ENCODE measurements at regions not wholly inside any gene's neighbourhood (a gene's known extent, or its start where the extent isn't known, plus 50 kb on each side); places are given as distances from the start of the nearest gene placed in this dataset.
A peak's percentile ranks its signal among the peaks of the same experiment; 100 is the strongest.
"Not testable (repeated sequence)": the region's sequence is repeated elsewhere in the genome, so short reads cannot be mapped to it uniquely, and the experiment has no call there.

- no peak for DNase-seq
These were observed 522.4 kb upstream of the NAALADL2 start for GRCh38 chr3:174336784-174337183.

- DNase-seq, result no peak
These were observed 521.9 kb upstream of the NAALADL2 start for GRCh38 chr3:174337227-174337626.

DNA sequence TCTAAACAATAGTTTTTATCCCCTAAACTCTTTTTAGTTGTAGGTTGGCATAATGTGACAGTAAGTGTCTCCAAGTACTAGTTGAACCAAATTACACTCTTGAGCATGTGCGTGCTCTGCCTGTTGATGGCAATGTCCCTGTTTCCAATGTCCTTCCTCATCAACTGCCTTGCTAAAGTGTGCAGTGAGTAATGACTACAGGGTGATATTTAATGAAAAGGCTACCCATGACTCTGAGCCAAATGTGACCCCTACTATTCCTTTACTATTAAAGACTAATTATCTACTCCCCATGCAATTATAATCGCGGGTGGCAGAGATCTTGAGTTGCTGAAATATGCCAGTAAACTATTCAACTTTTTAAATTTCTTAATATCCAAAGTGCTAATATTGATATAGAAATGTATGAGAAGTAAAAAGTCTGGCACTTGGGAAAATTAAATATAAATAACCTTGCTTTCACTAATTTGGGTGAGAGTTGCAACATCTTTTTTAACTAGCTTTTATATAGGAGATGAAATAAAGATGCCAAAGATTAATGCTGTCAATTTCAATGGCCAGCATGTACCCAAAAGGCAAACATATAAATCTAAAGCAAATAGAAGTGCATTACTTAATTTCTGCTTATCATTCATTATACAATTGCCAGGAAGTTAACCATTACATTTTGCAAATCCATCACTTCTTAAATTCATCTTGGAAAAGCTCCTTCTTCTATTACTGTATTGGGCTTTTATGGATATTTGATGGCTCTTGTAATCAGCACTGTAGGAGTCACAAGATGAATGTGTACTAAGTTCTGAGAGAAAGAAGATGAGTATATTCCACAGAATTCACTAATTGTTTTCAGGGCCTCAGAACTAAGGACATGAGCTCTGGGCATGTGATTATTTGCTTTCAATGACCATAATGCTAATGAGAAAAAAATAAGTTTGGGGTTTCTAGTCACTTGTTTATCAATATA is 518.2 kb upstream of the NAALADL2 start:
- no peak for DNase-seq

DNA sequence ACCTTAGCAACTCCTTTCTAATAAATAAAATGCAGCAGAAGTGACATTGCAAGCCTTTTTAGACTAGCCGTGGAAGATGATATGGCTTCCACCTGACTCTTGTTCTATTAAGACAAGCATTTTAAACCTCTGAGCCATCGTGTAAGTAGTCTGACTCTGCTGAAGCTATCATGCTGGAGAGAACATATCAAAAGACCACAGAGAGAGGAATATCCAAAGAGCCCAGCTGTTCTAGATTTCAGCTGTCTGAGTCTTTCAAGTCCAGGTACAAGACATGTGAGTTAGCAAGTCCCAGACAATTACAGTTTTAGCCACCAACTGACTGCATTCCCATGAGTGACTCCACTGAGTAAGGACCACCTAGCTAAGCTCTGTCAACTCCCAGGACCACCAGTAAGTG is 517.0 kb upstream of the NAALADL2 start:
- DNase-seq, result no peak

GRCh38 chr3:174342941-174343501 is 516.1 kb upstream of the NAALADL2 start:
- no peak for DNase-seq

DNA sequence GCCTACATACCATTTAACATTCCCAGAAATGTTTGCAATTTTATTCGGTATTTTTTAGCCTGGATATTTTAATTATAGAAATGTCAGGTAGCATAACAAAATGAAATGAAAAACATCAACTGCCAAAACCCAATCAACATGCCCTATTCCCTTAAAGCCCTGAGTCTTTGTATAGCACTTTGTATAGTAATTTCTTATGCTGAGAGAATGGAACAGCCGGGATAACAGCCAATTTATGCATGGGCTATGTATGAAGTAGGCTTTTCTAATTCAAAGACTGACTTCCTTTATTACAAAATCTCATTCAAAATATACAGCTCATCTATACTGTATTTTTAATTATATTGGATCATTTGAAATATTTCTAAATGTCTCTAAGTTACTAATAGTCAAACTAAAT is 513.0 kb upstream of the NAALADL2 start:
- DNase-seq, result no peak

DNA sequence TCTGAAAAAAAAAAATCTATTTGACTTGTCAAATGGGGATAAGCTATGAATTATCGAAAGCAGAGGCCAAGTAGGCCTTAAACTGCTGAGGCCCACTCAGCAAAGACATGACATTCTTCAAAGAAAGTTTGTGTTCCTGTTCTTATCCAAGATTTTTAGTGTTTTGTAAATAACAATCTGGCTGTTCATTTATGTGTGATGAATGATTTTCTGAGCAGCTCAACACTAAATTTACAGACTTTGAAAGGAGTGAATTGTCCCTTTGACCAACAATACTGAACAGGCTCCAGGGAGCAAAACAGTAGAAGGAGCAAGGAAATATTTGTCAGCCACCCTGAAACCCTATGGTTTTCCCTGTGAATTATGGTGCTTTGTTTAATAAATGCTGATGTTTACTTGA is 512.6 kb upstream of the NAALADL2 start:
- no peak for DNase-seq

DNA sequence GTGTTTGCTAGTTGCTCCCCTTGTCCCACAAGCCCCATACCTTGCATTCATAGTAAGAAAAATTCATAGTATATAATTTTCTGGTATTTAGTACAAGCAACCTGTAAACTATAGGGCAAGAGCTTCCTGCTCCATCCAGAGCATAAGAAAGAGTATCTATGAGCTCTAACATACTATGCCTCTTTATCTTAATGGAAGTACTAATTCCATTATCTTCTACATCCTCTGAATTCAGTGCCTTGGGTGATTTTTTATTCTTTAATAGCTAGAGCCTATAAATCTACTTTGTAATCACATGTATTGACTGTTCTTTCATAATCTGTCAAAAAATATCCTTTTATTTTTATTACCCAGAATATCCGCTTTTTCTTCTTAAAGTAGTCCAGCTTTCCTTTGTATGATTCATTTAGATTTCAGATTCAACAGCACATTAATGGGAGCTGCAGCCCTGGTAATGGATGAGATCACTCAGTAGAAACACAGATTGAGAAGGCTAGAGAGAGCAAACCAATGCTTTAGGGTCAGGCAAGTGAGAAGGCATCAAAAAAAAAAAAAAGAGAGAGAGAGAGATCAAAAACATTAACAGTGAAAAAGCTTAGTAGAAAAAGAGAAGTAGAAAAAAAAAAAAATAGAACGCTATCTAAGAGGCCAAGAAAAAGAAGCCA is 511.5 kb upstream of the NAALADL2 start:
- DNase-seq, result no peak

DNA sequence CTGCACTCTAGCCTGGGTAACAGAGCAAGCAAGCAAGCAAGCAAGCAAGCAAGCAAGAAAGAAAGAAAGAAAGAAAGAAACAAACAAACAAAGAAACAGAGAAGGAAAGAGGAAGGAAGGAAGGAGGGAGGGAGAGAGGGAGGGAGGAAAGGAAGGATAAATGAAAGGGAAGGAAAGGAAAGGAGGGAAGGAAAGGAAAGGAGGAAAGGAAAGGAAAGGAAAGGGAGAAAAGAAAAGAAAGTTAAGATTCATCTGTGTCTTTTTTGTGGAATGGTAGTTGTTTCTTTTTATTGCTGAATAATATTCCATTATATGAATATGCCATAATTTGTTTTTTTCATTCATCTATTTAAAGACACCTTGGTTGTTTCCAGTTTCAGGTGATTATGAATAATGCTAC is 506.9 kb upstream of the NAALADL2 start:
- no peak for DNase-seq

- no peak for DNase-seq
These were observed 503.6 kb upstream of the NAALADL2 start for GRCh38 chr3:174355505-174355904.

- no peak for DNase-seq
These were observed 502.5 kb upstream of the NAALADL2 start for GRCh38 chr3:174356596-174356995.

DNA sequence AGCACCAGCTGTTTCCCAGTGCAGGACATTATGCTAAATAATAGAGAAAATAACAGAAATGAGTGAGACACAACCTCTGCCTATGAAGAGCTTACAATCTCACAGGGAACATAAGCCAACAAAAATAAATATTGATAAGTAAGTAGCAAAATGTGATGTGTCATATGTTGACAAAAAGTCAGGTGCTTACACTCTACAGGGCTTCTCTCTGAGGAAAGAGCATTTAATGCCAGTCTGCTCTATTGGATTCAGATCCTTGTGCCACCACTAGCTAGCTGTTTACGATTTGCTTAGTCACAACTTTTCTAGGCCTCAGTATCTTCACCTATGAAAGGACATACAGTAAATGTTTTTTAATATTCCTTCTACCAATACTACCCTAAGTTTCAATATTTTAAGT is 500.9 kb upstream of the NAALADL2 start:
- no peak for DNase-seq

DNA sequence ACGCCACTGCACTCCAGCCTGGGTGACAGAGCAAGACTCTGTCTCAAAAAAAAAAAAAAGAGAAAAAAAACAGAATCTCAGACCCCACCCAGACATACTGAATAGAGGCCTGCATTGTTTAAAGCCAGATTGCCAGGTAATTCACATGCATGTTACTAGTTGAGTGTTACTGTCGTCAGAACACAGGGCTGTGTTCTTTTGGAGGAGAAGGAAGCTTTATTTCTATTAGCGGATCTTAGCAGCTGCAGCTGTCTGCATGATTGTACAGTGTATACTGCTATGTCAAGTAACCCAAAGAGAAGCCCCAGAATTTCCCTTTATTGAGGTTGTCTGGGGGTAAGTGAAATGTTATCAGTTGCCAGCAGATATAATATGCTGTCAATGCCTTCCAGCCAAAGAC is 496.6 kb upstream of the NAALADL2 start:
- no peak for DNase-seq

DNA sequence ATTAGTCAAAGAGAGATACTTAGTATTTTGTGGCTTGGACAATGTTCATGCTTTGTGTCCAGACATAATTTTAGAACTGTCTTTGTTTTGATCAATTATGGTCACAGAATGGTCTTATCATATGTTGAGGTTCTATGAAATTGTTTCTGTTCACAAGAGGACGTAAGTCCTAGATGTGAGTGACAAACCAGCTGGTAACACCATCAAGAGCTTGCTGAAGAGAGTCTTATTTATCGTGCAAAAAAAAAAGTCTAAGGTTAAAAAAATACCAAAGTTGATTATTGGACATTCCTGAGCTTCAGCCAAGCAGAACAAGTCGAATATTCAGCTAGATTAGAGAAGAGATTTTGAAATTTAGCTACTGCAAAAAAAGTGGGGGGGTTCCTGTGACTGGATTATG is 495.9 kb upstream of the NAALADL2 start:
- DNase-seq, result no peak

DNA sequence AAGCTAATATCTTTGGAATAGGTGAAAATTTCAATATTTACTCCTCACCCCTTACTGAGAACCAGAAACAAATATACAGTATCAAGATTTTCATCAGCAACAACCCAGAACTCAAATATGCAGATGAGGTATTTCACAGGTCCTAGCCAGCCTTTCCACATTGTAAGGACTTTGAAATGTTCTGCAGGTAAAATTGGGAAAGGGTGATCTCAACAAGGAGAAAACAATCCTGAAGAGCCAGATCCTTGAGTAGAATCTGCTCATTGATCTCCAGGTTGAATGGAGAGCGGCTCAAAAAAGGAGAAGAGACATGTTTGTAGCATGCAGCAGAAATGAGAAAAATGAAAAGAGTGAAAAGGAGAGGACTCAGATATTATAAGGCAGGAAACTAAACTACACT is 493.3 kb upstream of the NAALADL2 start:
- no peak for DNase-seq

DNA sequence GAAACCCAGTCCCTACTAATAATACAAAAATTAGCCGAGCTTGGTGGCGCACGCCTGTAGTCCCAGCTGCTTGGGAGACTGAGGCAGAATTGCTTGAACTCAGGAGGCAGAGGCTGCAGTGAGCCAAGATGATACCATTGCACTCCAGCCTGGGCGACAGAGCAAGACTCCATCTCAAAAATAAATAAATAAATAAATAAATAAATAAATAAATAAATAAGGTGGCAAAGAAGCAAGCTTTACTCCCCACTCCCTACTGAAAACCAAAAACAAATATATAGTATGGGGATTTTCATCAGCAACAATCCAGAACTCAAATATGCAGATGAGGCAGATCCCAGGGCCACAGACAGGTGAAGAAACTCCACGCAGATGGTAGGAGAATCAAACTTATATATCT is 492.2 kb upstream of the NAALADL2 start:
- DNase-seq, result not testable (repeated sequence)

- no peak for DNase-seq
These were observed 482.8 kb upstream of the NAALADL2 start for GRCh38 chr3:174376346-174376745.

GRCh38 chr3:174377096-174377495 is 482.0 kb upstream of the NAALADL2 start:
- DNase-seq, result no peak

- DNase-seq, result no peak
These were observed 481.4 kb upstream of the NAALADL2 start for GRCh38 chr3:174377684-174378083.

DNA sequence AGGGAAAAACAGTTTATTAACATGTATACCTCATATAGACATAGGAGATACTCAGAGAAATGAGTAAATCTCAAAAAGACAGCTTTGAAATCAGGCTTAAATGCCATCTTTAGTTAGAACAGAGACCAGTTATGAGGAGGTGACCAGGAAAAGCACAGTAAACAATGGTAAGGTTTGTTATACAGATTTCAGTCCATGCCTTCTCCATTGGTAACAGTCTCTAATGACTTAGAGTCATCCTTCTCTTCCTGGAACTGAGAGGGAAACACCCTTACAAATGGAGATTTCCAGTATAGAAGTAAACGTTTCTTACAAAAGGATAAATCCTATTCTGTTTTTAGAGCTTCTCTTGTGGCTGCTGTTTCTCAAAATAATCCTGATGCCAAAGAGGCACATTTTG is 476.3 kb upstream of the NAALADL2 start:
- DNase-seq, result no peak

DNA sequence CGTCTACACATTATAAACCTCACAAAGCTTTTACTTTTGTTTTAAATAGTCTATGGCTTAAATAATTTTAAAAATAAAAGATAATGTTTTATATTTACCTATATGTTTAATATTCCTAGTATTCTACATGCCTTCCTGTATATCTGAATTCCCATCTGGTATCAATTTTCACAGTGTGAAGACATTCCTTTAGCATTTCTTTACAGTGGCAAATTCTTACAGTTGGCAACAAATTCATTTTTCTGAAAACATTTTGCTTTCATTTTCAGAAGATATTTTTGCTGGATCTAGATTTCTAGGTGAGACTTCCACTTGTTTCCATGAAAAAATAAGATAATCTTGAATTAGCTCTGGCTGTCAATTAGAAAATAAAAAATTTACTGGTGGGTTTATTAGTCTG is 471.4 kb upstream of the NAALADL2 start:
- no peak for DNase-seq

DNA sequence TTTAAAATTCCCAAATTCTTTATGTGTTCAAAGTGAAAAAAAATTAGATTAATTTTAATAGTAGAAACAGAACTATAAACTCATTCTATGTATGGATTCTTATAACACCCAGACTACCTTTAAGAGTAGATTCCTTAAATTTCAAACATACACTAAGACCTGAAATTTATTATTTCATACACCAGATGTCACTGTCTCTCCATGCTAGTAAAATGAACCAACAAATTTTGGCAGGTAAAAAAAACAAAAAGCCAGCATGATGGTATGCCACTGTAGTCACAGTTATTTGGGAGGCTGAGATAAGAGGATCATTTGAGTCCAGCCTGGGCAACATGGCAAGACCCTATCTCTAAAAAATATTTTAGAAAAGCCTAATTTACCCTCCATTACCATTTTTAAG is 461.3 kb upstream of the NAALADL2 start:
- DNase-seq, result peak; percentile 9

DNA sequence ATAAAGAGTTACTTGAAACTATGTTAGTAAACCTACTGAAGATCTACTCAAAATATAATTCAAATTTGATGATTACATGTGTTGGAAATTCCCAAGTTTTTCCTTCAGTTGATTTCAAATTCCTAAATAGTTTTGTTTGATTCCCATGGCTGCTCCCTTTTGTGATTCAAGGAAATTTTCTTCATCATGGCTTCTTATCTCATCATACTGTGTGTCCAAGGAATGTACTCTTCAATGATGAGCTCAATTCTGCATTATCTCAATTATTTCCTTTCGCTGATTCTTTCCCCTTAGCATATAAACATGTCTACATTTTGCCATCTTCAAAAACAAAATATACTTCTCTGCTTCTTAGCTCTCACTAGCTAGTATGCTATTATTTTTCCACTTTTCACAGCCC is 460.4 kb upstream of the NAALADL2 start:
- no peak for DNase-seq

DNA sequence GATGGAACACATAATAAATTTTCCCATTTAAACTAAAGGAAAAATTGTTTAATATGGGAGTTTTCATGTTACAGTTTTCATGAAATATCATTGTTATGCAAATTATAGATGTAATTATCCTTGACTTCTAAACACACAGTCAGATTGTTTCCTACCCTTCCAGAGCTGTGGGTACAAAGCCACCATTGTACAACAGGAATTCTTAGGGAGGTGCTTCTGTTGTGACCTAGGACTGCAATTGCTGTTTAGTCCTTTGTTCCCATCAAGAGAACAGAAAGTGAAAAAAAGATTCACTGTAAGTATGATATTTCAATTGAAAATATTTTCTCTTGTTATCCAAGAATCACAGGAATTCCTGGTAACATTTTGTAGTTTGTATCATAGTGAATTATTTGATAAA is 455.3 kb upstream of the NAALADL2 start:
- DNase-seq, result no peak

Data from NCI-H524 treated with DMSO at 0.1 percent for 48 hours (cell line).